Osteoblast (primary cell): ENCODE measurements at regions not wholly inside any gene's neighbourhood (a gene's known extent, or its start where the extent isn't known, plus 50 kb on each side); places are given as distances from the start of the nearest gene placed in this dataset.

Source experiments
- DNase-seq: peaks from one replicate; pipeline ENCODE4 v3.0.0; 2011; ENCODE audit warnings: low spot score, mixed read lengths; ENCODE audit not compliant: insufficient read length; ENCODE audit errors: missing footprints
- H2AFZ ChIP-seq: 2 replicates; pipeline ENCODE4 v1.6.0; 2011; ENCODE audit warnings: mild to moderate bottlenecking, low read length
- H3K27ac ChIP-seq: 2 replicates; pipeline ENCODE4 v1.5.1; 2011; ENCODE audit warnings: mild to moderate bottlenecking, low read depth, low read length, moderate library complexity
- H3K27me3 ChIP-seq: 2 replicates; pipeline ENCODE4 v1.6.0; 2012; ENCODE audit warnings: mild to moderate bottlenecking, control low read depth, inconsistent platforms, low read length, moderate library complexity; ENCODE audit not compliant: insufficient read depth
- H3K36me3 ChIP-seq: 2 replicates; pipeline ENCODE4 v1.5.1; 2011; ENCODE audit warnings: mild to moderate bottlenecking, low read length, control low read depth, moderate library complexity; ENCODE audit not compliant: insufficient read depth
- H3K4me1 ChIP-seq: 2 replicates; pipeline ENCODE4 v1.5.1; 2011; ENCODE audit warnings: mild to moderate bottlenecking, low read length, control low read depth, moderate library complexity; ENCODE audit not compliant: insufficient read depth
- H3K4me2 ChIP-seq: 2 replicates; pipeline ENCODE4 v1.6.0; 2011; ENCODE audit warnings: mild to moderate bottlenecking, low read length; ENCODE audit not compliant: insufficient read depth
- H3K4me3 ChIP-seq: fragments of 200-600 bp; sonication (generic); 3 replicates; pipeline ENCODE4 v1.5.1; 2012; ENCODE audit warnings: mild to moderate bottlenecking, low read length, inconsistent platforms; ENCODE audit not compliant: insufficient read depth
- H3K79me2 ChIP-seq: 2 replicates; pipeline ENCODE4 v1.6.0; 2012; ENCODE audit warnings: mild to moderate bottlenecking, low read length, control low read depth, inconsistent platforms; ENCODE audit not compliant: insufficient read depth
- H3K9me3 ChIP-seq: 2 replicates; pipeline ENCODE4 v1.5.1; 2011; ENCODE audit warnings: low read depth, low read length, control low read depth
- H4K20me1 ChIP-seq: 2 replicates; pipeline ENCODE4 v1.6.0; 2012; ENCODE audit warnings: mild to moderate bottlenecking, low read length, control low read depth; ENCODE audit not compliant: insufficient read depth
- TF ChIP-seq, protein P1 (sequence below): IDR thresholded peaks from 2 replicates; pipeline ENCODE4 v1.5.1; 2011; ENCODE audit warnings: mild to moderate bottlenecking, low read depth, low read length, moderate library complexity; ENCODE audit errors: extremely low read depth

DNA sequence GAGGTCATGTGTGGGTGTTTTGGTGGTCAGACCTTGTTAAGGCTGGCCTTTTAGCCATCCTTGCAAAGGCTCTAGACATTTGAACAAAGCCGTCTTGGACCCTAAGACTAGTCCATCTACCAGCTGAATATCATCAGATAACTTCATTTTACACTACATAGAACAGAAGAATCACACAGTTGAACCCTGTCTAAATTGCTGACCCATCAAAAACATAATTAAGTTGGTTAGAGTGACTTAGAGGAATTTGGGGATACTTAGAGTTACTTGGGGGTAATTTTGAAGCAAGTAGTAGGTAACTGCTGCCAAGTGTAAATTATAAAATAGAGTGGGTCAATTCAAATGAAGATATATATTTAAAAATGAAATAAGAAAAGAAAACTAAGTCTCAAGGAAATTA lies 102.9 kb upstream of the ADGRL4 start:
- no peak overlapping the region for H2AFZ ChIP-seq
- H3K36me3 ChIP-seq, result no peaks in the 10 kb centered on the region
- no peak overlapping the region for H3K4me2 ChIP-seq
- H4K20me1 ChIP-seq, result no peaks in the 10 kb centered on the region
- H3K4me1 ChIP-seq, result peaks cover 3% of the 10 kb centered on the region
- H3K27ac ChIP-seq, result no peak overlapping the region
- no peaks in the 10 kb centered on the region for H3K27me3 ChIP-seq
- H3K4me3 ChIP-seq, result no peak overlapping the region
- no peaks in the 10 kb centered on the region for H3K9me3 ChIP-seq
- TF ChIP-seq, protein P1, sequence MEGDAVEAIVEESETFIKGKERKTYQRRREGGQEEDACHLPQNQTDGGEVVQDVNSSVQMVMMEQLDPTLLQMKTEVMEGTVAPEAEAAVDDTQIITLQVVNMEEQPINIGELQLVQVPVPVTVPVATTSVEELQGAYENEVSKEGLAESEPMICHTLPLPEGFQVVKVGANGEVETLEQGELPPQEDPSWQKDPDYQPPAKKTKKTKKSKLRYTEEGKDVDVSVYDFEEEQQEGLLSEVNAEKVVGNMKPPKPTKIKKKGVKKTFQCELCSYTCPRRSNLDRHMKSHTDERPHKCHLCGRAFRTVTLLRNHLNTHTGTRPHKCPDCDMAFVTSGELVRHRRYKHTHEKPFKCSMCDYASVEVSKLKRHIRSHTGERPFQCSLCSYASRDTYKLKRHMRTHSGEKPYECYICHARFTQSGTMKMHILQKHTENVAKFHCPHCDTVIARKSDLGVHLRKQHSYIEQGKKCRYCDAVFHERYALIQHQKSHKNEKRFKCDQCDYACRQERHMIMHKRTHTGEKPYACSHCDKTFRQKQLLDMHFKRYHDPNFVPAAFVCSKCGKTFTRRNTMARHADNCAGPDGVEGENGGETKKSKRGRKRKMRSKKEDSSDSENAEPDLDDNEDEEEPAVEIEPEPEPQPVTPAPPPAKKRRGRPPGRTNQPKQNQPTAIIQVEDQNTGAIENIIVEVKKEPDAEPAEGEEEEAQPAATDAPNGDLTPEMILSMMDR, result no peak
- H3K79me2 ChIP-seq, result no peaks in the 10 kb centered on the region
- no peak for DNase-seq

DNA sequence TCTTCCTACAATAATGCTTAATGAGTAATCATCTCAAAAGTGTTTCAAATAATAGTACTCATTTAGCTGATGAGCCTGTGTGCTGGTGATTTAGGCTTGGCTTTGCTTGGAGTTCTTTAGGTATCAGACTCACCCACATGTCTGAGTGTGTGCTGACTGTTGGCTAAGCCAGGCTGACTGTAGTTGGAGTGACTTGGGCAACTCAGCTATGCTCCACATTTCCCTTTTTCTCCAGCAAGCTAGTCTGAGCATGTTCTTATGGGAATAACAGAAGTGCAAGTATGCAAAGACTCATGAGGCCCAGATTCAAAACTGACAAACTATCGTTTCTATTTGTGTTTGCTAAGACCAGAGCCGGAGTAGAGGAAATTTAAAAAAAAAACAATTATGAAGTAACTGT lies 99.0 kb upstream of the ADGRL4 start:
- no peak overlapping the region for H3K27ac ChIP-seq
- no peaks in the 10 kb centered on the region for H3K4me1 ChIP-seq
- no peaks in the 10 kb centered on the region for H3K79me2 ChIP-seq
- H3K4me2 ChIP-seq, result no peak overlapping the region
- no peaks in the 10 kb centered on the region for H3K9me3 ChIP-seq
- no peaks in the 10 kb centered on the region for H3K36me3 ChIP-seq
- H4K20me1 ChIP-seq, result no peaks in the 10 kb centered on the region
- no peak overlapping the region for H3K4me3 ChIP-seq
- H3K27me3 ChIP-seq, result no peaks in the 10 kb centered on the region
- TF ChIP-seq, protein P1, result no peak
- peak overlapping the region; percentile 21 for H2AFZ ChIP-seq
- no peak for DNase-seq

DNA sequence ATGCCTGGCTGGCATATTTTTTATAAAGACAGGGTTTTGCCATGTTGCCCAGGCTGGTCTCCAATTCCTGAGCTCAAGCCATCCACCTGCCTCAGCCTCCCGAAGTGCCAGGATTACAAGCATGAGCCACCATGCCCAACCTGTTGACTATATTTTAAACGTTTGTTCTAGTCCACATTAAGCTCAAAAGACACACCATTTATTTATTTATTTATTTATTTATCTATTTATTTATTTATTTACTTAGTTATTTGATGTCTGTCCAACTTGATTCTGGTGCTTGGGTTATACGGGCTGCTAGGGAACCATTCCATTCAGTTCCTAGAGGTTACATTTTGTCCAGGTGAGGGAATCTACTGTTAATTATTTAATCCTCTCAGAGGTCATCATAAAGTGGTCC lies 98.1 kb upstream of the ADGRL4 start:
- DNase-seq, result no peak
- no peaks in the 10 kb centered on the region for H3K4me1 ChIP-seq
- no peak overlapping the region for H3K4me3 ChIP-seq
- H4K20me1 ChIP-seq, result no peaks in the 10 kb centered on the region
- no peaks in the 10 kb centered on the region for H3K79me2 ChIP-seq
- no peak overlapping the region for H2AFZ ChIP-seq
- H3K27ac ChIP-seq, result no peak overlapping the region
- H3K36me3 ChIP-seq, result no peaks in the 10 kb centered on the region
- no peak overlapping the region for H3K4me2 ChIP-seq
- H3K27me3 ChIP-seq, result no peaks in the 10 kb centered on the region
- TF ChIP-seq, protein P1, result no peak
- no peaks in the 10 kb centered on the region for H3K9me3 ChIP-seq

DNA sequence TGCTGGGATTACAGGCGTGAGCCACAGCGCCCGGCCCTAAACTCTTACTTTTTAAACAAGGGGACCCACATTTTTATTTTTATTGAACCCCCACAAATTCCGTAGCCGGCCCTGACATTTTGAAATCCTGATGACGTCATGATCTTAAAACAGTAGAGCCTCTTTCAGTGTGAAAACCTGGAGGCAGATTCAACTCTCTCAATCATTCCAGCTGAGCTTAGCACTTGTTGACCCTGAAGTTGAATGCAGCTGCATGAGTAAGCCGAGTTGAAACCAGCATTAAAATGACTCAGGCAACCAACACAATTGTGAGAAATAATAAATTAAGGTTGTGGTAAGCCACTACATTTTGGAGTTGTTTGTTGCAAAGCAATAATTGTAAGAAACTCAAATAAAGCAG lies 93.9 kb upstream of the ADGRL4 start:
- no peaks in the 10 kb centered on the region for H3K4me1 ChIP-seq
- H3K4me2 ChIP-seq, result no peak overlapping the region
- no peaks in the 10 kb centered on the region for H3K9me3 ChIP-seq
- TF ChIP-seq, protein P1, result no peak
- H3K27me3 ChIP-seq, result no peaks in the 10 kb centered on the region
- H3K27ac ChIP-seq, result no peak overlapping the region
- no peaks in the 10 kb centered on the region for H4K20me1 ChIP-seq
- H2AFZ ChIP-seq, result no peak overlapping the region
- H3K79me2 ChIP-seq, result no peaks in the 10 kb centered on the region
- DNase-seq, result no peak
- no peaks in the 10 kb centered on the region for H3K36me3 ChIP-seq
- no peak overlapping the region for H3K4me3 ChIP-seq
